ENCODE measurements at regions not wholly inside any gene's neighbourhood (a gene's known extent, or its start where the extent isn't known, plus 50 kb on each side); places are given as distances from the start of the nearest gene placed in this dataset.

DNA sequence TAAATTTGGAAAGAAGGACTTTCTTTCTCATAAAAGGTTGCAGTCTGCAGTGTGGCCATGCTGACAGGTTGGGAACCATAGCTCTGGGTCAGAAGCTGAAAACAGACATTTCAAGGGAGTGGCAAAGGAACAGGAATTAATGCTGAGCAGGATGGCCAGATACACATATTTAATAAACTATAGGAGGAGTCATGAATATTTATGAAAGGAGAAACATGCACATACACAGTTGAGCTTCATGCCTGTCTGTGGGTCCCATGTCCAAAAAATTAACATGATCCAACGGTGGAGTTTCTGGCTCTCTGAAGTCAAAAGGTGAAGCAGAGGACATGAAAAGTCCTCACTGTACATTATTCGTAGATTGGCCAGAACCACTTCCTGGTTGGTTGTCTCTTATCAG is 2556.0 kb downstream of the PCDH9 start:
- TF ChIP-seq, protein P1, sequence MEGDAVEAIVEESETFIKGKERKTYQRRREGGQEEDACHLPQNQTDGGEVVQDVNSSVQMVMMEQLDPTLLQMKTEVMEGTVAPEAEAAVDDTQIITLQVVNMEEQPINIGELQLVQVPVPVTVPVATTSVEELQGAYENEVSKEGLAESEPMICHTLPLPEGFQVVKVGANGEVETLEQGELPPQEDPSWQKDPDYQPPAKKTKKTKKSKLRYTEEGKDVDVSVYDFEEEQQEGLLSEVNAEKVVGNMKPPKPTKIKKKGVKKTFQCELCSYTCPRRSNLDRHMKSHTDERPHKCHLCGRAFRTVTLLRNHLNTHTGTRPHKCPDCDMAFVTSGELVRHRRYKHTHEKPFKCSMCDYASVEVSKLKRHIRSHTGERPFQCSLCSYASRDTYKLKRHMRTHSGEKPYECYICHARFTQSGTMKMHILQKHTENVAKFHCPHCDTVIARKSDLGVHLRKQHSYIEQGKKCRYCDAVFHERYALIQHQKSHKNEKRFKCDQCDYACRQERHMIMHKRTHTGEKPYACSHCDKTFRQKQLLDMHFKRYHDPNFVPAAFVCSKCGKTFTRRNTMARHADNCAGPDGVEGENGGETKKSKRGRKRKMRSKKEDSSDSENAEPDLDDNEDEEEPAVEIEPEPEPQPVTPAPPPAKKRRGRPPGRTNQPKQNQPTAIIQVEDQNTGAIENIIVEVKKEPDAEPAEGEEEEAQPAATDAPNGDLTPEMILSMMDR (IDR thresholded peaks at IDR 0.05), result no peak
- no peak for TF ChIP-seq POLR2AphosphoS5 (IDR thresholded peaks at IDR 0.05)

Data from gastroesophageal sphincter (tissue), 3 donors.